ENCODE measurements at regions not wholly inside any gene's neighbourhood (a gene's known extent, or its start where the extent isn't known, plus 50 kb on each side); places are given as distances from the start of the nearest gene placed in this dataset.

DNA sequence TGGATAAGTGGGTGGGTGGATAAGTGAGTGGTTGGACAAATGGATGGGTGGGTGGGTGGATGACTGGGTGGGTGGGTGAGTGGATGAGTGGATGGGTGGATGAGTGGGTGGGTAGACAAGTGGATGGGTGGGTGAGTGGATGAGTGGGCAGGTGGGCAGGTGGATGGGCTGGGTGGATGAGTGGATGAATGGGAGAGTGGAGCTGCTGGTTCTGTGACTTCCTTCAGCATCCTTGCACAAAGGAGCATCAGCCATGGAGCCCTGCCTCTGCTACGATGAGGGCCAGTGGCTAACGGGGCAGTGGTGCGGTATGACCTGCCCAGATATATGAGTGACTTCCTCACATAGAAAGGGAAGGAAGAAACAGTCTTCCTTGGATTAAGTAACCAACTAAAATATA, 398.7 kb upstream of the IRX4 start (continued):
- no peak for TF ChIP-seq ETS1 (IDR thresholded peaks at IDR 0.05)
- TF ChIP-seq, protein P1, sequence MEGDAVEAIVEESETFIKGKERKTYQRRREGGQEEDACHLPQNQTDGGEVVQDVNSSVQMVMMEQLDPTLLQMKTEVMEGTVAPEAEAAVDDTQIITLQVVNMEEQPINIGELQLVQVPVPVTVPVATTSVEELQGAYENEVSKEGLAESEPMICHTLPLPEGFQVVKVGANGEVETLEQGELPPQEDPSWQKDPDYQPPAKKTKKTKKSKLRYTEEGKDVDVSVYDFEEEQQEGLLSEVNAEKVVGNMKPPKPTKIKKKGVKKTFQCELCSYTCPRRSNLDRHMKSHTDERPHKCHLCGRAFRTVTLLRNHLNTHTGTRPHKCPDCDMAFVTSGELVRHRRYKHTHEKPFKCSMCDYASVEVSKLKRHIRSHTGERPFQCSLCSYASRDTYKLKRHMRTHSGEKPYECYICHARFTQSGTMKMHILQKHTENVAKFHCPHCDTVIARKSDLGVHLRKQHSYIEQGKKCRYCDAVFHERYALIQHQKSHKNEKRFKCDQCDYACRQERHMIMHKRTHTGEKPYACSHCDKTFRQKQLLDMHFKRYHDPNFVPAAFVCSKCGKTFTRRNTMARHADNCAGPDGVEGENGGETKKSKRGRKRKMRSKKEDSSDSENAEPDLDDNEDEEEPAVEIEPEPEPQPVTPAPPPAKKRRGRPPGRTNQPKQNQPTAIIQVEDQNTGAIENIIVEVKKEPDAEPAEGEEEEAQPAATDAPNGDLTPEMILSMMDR (conservative IDR thresholded peaks at IDR 0.05; ENCODE audit: low read depth in 2 of 2): no peak

GRCh38 chr5:2280318-2280717, 397.6 kb upstream of the IRX4 start:
- H3K27ac Mint-ChIP-seq: no peak overlapping the region
- H4K20me1 ChIP-seq (replicated peaks; ENCODE audit: insufficient read depth): no peaks in the 10 kb centered on the region
- peaks cover 3% of the 10 kb centered on the region; the same call in 1 of the 3 replicates for H3K36me3 Mint-ChIP-seq (ENCODE audit: low read depth)
- H3K27me3 Mint-ChIP-seq (ENCODE audit: insufficient read depth, low read depth, poor library complexity): peaks cover 11% of the 10 kb centered on the region
- H3K4me1 Mint-ChIP-seq: no peaks in the 10 kb centered on the region
- no peaks in the 10 kb centered on the region for H3K36me3 ChIP-seq (ENCODE audit: insufficient read depth)
- H3K27ac ChIP-seq (ENCODE audit: low read depth): no peak overlapping the region
- no peaks in the 10 kb centered on the region for H3K27me3 ChIP-seq (ENCODE audit: insufficient read depth)
- H3K79me2 ChIP-seq (replicated peaks; ENCODE audit: insufficient read depth): no peaks in the 10 kb centered on the region
- H3K4me1 ChIP-seq (ENCODE audit: insufficient read depth): no peaks in the 10 kb centered on the region
- no peaks in the 10 kb centered on the region; the same call in 2 of the 3 replicates for H3K9me3 Mint-ChIP-seq
- no peak overlapping the region for H3K4me3 Mint-ChIP-seq
- H3K4me2 ChIP-seq: no peak overlapping the region
- DNase-seq (ENCODE audit: low spot score): no peak
- no peaks in the 10 kb centered on the region for H3K9me2 ChIP-seq (ENCODE audit: insufficient read depth)
- no peak overlapping the region for H3K4me3 ChIP-seq
- no peaks in the 10 kb centered on the region for H3F3A ChIP-seq (replicated peaks; ENCODE audit: low read depth)
- ATAC-seq: no peak
- H2AFZ ChIP-seq: no peak overlapping the region
- TF ChIP-seq ZNF114 (CRISPR knock-in tag; IDR thresholded peaks at IDR 0.05) (no peak), EZH2phosphoT487 (IDR thresholded peaks at IDR 0.05; ENCODE audit: unreplicated experiment) (no peak), STAT1 (IDR thresholded peaks at IDR 0.05; ENCODE audit: unreplicated experiment) (no peak), ZNF331 (CRISPR knock-in tag; IDR thresholded peaks at IDR 0.05; ENCODE audit: low read depth) (no peak), JUNB (IDR thresholded peaks at IDR 0.05; ENCODE audit: unreplicated experiment) (no peak), CREB1 (CRISPR knock-in tag; IDR thresholded peaks at IDR 0.05; ENCODE audit: low read depth) (no peak), ETS1 (IDR thresholded peaks at IDR 0.05) (no peak), ZNF462 (CRISPR knock-in tag; IDR thresholded peaks at IDR 0.05) (no peak)
- TF ChIP-seq, protein P2, sequence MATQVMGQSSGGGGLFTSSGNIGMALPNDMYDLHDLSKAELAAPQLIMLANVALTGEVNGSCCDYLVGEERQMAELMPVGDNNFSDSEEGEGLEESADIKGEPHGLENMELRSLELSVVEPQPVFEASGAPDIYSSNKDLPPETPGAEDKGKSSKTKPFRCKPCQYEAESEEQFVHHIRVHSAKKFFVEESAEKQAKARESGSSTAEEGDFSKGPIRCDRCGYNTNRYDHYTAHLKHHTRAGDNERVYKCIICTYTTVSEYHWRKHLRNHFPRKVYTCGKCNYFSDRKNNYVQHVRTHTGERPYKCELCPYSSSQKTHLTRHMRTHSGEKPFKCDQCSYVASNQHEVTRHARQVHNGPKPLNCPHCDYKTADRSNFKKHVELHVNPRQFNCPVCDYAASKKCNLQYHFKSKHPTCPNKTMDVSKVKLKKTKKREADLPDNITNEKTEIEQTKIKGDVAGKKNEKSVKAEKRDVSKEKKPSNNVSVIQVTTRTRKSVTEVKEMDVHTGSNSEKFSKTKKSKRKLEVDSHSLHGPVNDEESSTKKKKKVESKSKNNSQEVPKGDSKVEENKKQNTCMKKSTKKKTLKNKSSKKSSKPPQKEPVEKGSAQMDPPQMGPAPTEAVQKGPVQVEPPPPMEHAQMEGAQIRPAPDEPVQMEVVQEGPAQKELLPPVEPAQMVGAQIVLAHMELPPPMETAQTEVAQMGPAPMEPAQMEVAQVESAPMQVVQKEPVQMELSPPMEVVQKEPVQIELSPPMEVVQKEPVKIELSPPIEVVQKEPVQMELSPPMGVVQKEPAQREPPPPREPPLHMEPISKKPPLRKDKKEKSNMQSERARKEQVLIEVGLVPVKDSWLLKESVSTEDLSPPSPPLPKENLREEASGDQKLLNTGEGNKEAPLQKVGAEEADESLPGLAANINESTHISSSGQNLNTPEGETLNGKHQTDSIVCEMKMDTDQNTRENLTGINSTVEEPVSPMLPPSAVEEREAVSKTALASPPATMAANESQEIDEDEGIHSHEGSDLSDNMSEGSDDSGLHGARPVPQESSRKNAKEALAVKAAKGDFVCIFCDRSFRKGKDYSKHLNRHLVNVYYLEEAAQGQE (IDR thresholded peaks at IDR 0.05; ENCODE audit: unreplicated experiment): no peak

All from GM23338 (cell line).